ENCODE measurements at regions not wholly inside any gene's neighbourhood (a gene's known extent, or its start where the extent isn't known, plus 50 kb on each side); places are given as distances from the start of the nearest gene placed in this dataset.

DNA sequence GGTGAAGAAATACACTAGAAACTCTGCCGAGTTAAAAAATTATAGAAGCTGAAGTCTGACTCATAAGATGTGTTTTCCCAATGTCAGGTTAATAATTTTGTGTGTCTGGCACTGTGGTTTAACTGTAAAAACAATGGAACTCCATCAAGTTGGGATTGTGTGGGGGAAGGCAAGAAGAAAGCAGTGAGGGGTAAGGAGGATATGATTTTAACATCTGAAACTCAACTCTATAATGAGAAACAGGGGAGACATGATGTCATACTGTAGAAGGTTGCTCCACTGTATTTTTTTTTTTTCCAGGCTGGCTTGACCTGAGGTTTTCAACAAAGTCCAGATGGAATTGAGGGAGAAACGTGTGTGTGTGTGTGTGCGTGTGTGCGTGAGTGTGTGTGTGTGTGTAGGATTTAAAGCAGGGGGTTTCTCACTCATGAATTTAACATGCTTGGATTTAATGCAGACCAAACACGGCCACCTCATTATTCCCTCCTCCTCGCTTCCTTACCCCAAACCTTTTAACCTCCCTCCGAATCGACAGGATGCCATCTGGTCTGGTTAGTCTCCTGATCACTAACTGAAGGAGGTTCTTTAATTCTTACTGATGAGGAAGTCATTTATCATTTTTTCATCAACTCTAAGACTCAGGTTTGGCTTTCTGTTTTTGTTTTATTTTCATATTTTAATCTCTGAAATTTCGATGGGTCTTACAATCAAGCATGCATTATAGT lies 140.2 kb upstream of the LPAR1 start:
- Mint-ChIP-seq H3K9me3 (peaks cover 7% of the 10 kb centered on the region), H3K36me3 (no peaks in the 10 kb centered on the region), H3K27me3 (peaks cover 3% of the 10 kb centered on the region), H3K27ac (peak overlapping the region; percentile 81), H3K4me1 (ENCODE audit: unreplicated experiment) (peaks cover 17% of the 10 kb centered on the region), H3K4me3 (peak overlapping the region; percentile 76)
- DNase-seq (ENCODE audit: extremely low spot score, unreplicated experiment) = no peak
- TF ChIP-seq, protein P1, sequence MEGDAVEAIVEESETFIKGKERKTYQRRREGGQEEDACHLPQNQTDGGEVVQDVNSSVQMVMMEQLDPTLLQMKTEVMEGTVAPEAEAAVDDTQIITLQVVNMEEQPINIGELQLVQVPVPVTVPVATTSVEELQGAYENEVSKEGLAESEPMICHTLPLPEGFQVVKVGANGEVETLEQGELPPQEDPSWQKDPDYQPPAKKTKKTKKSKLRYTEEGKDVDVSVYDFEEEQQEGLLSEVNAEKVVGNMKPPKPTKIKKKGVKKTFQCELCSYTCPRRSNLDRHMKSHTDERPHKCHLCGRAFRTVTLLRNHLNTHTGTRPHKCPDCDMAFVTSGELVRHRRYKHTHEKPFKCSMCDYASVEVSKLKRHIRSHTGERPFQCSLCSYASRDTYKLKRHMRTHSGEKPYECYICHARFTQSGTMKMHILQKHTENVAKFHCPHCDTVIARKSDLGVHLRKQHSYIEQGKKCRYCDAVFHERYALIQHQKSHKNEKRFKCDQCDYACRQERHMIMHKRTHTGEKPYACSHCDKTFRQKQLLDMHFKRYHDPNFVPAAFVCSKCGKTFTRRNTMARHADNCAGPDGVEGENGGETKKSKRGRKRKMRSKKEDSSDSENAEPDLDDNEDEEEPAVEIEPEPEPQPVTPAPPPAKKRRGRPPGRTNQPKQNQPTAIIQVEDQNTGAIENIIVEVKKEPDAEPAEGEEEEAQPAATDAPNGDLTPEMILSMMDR (conservative IDR thresholded peaks at IDR 0.05) = no peak

DNA sequence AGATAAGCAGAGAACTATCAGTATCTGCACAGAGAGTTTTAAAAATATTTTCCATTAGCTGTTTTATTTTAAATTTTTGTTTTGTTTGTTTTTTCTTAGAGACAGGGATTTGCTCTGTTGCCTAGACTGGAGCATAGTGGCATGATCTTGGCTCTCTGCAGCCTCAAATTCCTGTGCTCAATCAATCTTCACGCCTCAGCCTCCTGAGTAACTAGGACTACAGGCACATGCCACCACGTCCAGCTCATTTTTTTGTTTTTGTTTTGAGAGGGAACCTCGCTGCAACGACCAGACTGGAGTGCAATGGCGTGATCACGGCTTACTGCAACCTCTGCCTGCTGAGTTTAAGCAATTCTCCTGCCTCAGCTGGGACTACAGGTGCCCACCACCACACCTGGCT lies 138.2 kb upstream of the LPAR1 start:
- Mint-ChIP-seq H3K27me3 (peaks cover 3% of the 10 kb centered on the region), H3K27ac (no peak overlapping the region), H3K9me3 (peaks cover 7% of the 10 kb centered on the region), H3K4me3 (no peak overlapping the region), H3K36me3 (no peaks in the 10 kb centered on the region), H3K4me1 (ENCODE audit: unreplicated experiment) (peaks cover 17% of the 10 kb centered on the region)
- DNase-seq (ENCODE audit: extremely low spot score, unreplicated experiment) = no peak
- TF ChIP-seq, protein P1 (conservative IDR thresholded peaks at IDR 0.05) = no peak

DNA sequence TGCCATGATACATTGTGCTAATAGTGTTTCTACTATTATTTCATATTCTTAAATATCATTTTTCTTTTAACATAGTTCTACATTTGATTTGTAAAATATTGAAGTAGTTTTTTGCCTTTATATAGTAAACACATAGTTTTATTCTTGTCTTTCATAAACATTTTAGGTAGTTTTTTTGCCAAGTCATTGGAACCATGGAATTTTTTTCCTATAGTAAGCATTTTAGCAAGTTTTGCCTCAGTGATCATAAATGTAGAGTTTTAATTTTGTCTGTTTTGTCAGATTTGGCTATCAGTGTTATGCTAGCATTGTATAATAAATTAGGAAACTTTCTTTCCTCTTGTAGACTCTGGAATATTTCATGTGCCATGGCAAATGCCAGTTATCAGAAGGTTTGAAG lies 137.1 kb upstream of the LPAR1 start:
- Mint-ChIP-seq H3K4me1 (ENCODE audit: unreplicated experiment) (peaks cover 17% of the 10 kb centered on the region), H3K9me3 (peaks cover 7% of the 10 kb centered on the region), H3K4me3 (no peak overlapping the region), H3K27ac (no peak overlapping the region), H3K36me3 (no peaks in the 10 kb centered on the region), H3K27me3 (peaks cover 3% of the 10 kb centered on the region)
- DNase-seq (ENCODE audit: extremely low spot score, unreplicated experiment) = no peak
- TF ChIP-seq, protein P1 (conservative IDR thresholded peaks at IDR 0.05) = no peak

DNA sequence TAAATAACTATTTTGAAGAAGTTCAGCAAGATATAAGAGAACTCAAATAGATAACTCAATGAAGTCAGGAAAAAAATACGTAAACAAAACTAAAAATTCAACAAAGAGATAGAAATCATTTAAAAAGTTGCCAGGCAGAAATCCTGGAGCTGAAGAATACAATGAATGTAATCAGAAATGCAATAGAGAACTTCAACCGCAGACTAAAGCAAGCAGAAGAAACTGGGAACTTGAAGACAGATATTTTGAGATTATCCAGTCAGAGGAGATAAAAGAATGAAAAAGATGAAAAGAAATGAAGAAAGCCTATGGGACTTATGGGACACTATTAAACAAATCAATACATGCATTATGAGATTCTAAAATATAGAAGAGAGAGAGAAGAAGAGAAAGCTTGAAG lies 129.1 kb upstream of the LPAR1 start:
- Mint-ChIP-seq H3K27ac (no peak overlapping the region), H3K36me3 (no peaks in the 10 kb centered on the region), H3K27me3 (no peaks in the 10 kb centered on the region), H3K4me1 (ENCODE audit: unreplicated experiment) (peaks cover 24% of the 10 kb centered on the region), H3K9me3 (peaks cover 10% of the 10 kb centered on the region), H3K4me3 (no peak overlapping the region)
- TF ChIP-seq, protein P1 (conservative IDR thresholded peaks at IDR 0.05) = no peak
- no peak for DNase-seq (ENCODE audit: extremely low spot score, unreplicated experiment)

DNA sequence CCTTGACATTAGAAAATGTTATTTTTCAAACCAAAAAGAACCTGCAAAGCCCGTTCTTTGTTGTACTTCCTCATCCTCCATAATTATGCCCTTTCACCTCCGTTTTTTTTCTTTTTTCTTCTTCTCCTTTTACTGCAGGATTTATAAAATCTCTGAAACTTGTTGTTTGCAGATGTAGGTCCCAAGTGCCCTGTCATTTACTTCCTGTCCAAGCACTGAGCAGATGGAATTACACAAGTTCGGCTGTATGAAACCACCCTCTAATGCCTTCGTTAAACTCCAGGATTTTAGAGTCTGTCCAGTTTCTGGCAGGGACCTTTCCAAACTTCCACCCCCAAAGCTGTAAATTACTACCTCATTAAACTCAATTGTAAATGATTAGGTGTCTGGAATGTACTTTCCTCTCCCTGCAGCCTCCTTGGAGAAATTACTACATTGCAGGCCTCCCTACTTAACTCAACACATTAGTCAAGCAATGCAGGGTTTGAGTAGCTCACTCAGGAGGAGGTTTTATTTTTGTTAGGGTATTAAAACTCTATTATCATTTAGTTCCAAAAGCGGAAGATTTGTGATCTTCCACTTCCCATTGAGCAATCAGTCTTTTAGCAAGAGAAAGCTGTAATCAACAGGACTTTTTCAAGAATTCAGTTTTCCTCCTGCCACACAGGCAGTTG lies 125.6 kb upstream of the LPAR1 start:
- peaks cover 10% of the 10 kb centered on the region for H3K9me3 Mint-ChIP-seq
- H3K27me3 Mint-ChIP-seq = no peaks in the 10 kb centered on the region
- H3K4me1 Mint-ChIP-seq (ENCODE audit: unreplicated experiment) = peaks cover 27% of the 10 kb centered on the region
- TF ChIP-seq, protein P1 (conservative IDR thresholded peaks at IDR 0.05) = no peak
- no peak overlapping the region for H3K27ac Mint-ChIP-seq
- H3K36me3 Mint-ChIP-seq = no peaks in the 10 kb centered on the region
- DNase-seq (ENCODE audit: extremely low spot score, unreplicated experiment) = no peak
- peak overlapping the region; percentile 11 for H3K4me3 Mint-ChIP-seq
